B cell (primary cell): ENCODE measurements at regions not wholly inside any gene's neighbourhood (a gene's known extent, or its start where the extent isn't known, plus 50 kb on each side); places are given as distances from the start of the nearest gene placed in this dataset.

Experiments used
- ATAC-seq: fragments of 200-7000 bp; cut with Tn5 transposase; one replicate; pipeline ENCODE4 v1.10.0; 2021; ENCODE audit warnings: low read depth, mild to moderate bottlenecking, moderate number of reproducible peaks, moderate library complexity
- CTCF ChIA-PET: fragments of 350-600 bp; sonication (Branson Sonifier 250); formaldehyde crosslinking; loops from one replicate; lab custom pipeline; 2021; ENCODE audit warnings: antibody characterized with exemption, inconsistent platforms; lab: Charles Lee
- POLR2A ChIA-PET: fragments of 350-600 bp; sonication (Branson Sonifier 250); formaldehyde crosslinking; loops from one replicate; lab custom pipeline; 2021; ENCODE audit warnings: antibody characterized with exemption; lab: Charles Lee
- DNase-seq: peaks from one replicate; pipeline ENCODE4 v3.0.0; 2013
- H2AFZ ChIP-seq: 2 replicates; pipeline ENCODE4 v1.6.1; 2012; ENCODE audit warnings: mild to moderate bottlenecking, low read depth, low read length; ENCODE audit not compliant: insufficient read depth, poor library complexity, severe bottlenecking
- H3K27ac ChIP-seq, 2 donors: 1 replicate in 1 of 2; 2 replicates in 1 of 2; pipeline ENCODE4 v1.5.1; 2012 to 2013; ENCODE audit warnings: low read length in 2 of 2, mild to moderate bottlenecking in 2 of 2, moderate library complexity in 1 of 2
- H3K27me3 ChIP-seq, 4 experiments: fragments of 200-600 bp in 1 of 4; sonication (generic) in 1 of 4; replicated peaks in 1 of 4; 1 replicate in 2 of 4; 2 replicates in 2 of 4; pipeline versions ENCODE4 v1.6.1 to v1.7.0; 2013 to 2016; ENCODE audit warnings: low read length in 3 of 4, mild to moderate bottlenecking in 2 of 4, mixed read lengths in 1 of 4, moderate library complexity in 1 of 4; ENCODE audit not compliant: insufficient read depth in 4 of 4, control insufficient read depth in 3 of 4; ENCODE audit errors: control extremely low read depth in 1 of 4
- H3K36me3 ChIP-seq, 2 experiments: replicated peaks in 1 of 2; 1 replicate in 1 of 2; 2 replicates in 1 of 2; pipeline versions ENCODE4 v1.6.1 to v1.7.1; 2013; ENCODE audit warnings: low read length in 1 of 2; ENCODE audit not compliant: insufficient read depth in 2 of 2, control insufficient read depth in 1 of 2; ENCODE audit errors: control extremely low read depth in 1 of 2, extremely low read depth in 1 of 2
- H3K4me1 ChIP-seq, 2 donors: fragments of 200-600 bp in 1 of 2; sonication (generic) in 1 of 2; 1 replicate in 1 of 2; 2 replicates in 1 of 2; pipeline versions ENCODE4 v1.5.1 to v1.6.1; 2013 to 2017; ENCODE audit warnings: low read length in 2 of 2; ENCODE audit not compliant: control insufficient read depth in 2 of 2, insufficient read depth in 2 of 2
- H3K4me2 ChIP-seq: replicated peaks from 2 replicates; pipeline ENCODE3; 2012; ENCODE audit warnings: mild to moderate bottlenecking, low read depth, low read length; ENCODE audit not compliant: poor library complexity, severe bottlenecking
- H3K4me3 ChIP-seq, 5 experiments: fragments of 200-600 bp in 1 of 5; sonication (generic) in 1 of 5; 1 replicate in 3 of 5; 2 replicates in 2 of 5; pipeline versions ENCODE4 v1.5.1 to v1.7.0; 2011 to 2016; ENCODE audit warnings: low read length in 4 of 5, mild to moderate bottlenecking in 4 of 5, low read depth in 2 of 5, control low read depth in 1 of 5, moderate library complexity in 1 of 5; ENCODE audit not compliant: insufficient read depth in 1 of 5; ENCODE audit errors: control extremely low read depth in 1 of 5, extremely low read depth in 1 of 5
- H3K79me2 ChIP-seq: fragments of 200-600 bp; sonication (generic); one replicate; pipeline ENCODE4 v1.6.0; 2016; ENCODE audit warnings: low read length; ENCODE audit not compliant: control insufficient read depth, insufficient read depth
- H3K9ac ChIP-seq: fragments of 200-600 bp; sonication (generic); 2 replicates; pipeline ENCODE4 v1.6.1; 2017; ENCODE audit warnings: mild to moderate bottlenecking, low read length, moderate library complexity
- H3K9me3 ChIP-seq, 3 donors: one replicate each; pipeline versions ENCODE4 v1.6.1 to v1.7.1; 2013; ENCODE audit warnings: low read length in 2 of 3; ENCODE audit not compliant: control insufficient read depth in 2 of 3, insufficient read depth in 1 of 3; ENCODE audit errors: control extremely low read depth in 1 of 3
- H4K20me1 ChIP-seq: 2 replicates; pipeline ENCODE4 v1.6.0; 2012; ENCODE audit warnings: mild to moderate bottlenecking, low read length; ENCODE audit not compliant: insufficient read depth, control insufficient read depth, poor library complexity, severe bottlenecking
- H3K27ac Mint-ChIP-seq: one replicate; pipeline ENCODE4 v1.8.0; 2021; ENCODE audit warnings: mixed read lengths
- H3K27me3 Mint-ChIP-seq: one replicate; pipeline ENCODE4 v1.8.0; 2021; ENCODE audit warnings: mixed read lengths
- H3K4me1 Mint-ChIP-seq: one replicate; pipeline ENCODE4 v1.8.0; 2021; ENCODE audit warnings: mixed read lengths
- H3K4me3 Mint-ChIP-seq: one replicate; pipeline ENCODE4 v1.8.0; 2021; ENCODE audit warnings: mixed read lengths
- H3K9me3 Mint-ChIP-seq: one replicate; pipeline ENCODE4 v1.8.0; 2022; ENCODE audit warnings: mixed read lengths; ENCODE audit not compliant: insufficient read depth
- CTCF ChIP-seq: fragments of 200-600 bp; IDR thresholded peaks from one replicate; pipeline ENCODE4 v1.8.0; 2022; ENCODE audit warnings: antibody characterized with exemption, mild to moderate bottlenecking
- EZH2 ChIP-seq: IDR thresholded peaks from 2 replicates; pipeline ENCODE4 v1.6.1; 2012; ENCODE audit warnings: borderline replicate concordance, low read depth, mild to moderate bottlenecking, moderate library complexity, low read length; ENCODE audit not compliant: insufficient read depth, poor library complexity, severe bottlenecking
- WGBS: methylation state at CpG from one replicate; pipeline ENCODE4 v1.1.5; 2013; ENCODE audit warnings: missing lambda C conversion rate; ENCODE audit not compliant: insufficient coverage; 5-methylcytosine and 5-hydroxymethylcytosine counted together
- intact Hi-C: fragments of 100-400 bp; cut with micrococcal nuclease; formaldehyde crosslinking; loops from one replicate; pipeline ENCODE4 v1.10.0; 2022

GRCh38 chr21:29228306-29228705 lies 70.4 kb upstream of the BACH1 start:
- Histone ChIP-seq H3K4me3 (no peak overlapping the region), H3K9me3 (no peaks in the 10 kb centered on the region), H3K4me1 (peaks cover 8 to 14% of the 10 kb centered on the region in 2 donors), H3K27ac (no peak overlapping the region), H3K9ac (no peak overlapping the region), H3K79me2 (no peaks in the 10 kb centered on the region), H3K27me3 (no peaks in the 10 kb centered on the region), H3K4me2 (no peak overlapping the region), H3K36me3 (no peaks in the 10 kb centered on the region), H4K20me1 (no peaks in the 10 kb centered on the region), H2AFZ (peak overlapping the region; percentile 13)
- CTCF ChIA-PET: no interaction called here
- H3K27ac Mint-ChIP-seq: no peak overlapping the region
- WGBS: no CpG with 5 or more reads among the region's 2 CpGs
- H3K27me3 Mint-ChIP-seq: no peaks in the 10 kb centered on the region
- TF ChIP-seq CTCF (no peak), EZH2 (no peak)
- intact Hi-C loops: no loop called here
- POLR2A ChIA-PET: no interaction called here
- H3K9me3 Mint-ChIP-seq: no peaks in the 10 kb centered on the region
- DNase-seq (no peak), ATAC-seq (no peak)
- no peak overlapping the region for H3K4me3 Mint-ChIP-seq
- H3K4me1 Mint-ChIP-seq: peaks cover 25% of the 10 kb centered on the region

GRCh38 chr21:29230551-29231261 lies 68.0 kb upstream of the BACH1 start:
- H3K4me3 ChIP-seq: no peak overlapping the region
- TF ChIP-seq EZH2 (no peak), CTCF (no peak)
- no peak overlapping the region for H3K4me2 ChIP-seq
- CTCF ChIA-PET: interaction anchor here (1.3 to 1.4 kb wide), 3 partner anchors 37 to 143 kb away, joined by 3 to 4 read pairs (median 3); no protein-coding TSS in a partner anchor
- intact Hi-C loops: no loop called here
- WGBS: 100% methylated on average over 3 of the region's 3 CpGs
- POLR2A ChIA-PET: interaction anchor here (0.6 to 1.0 kb wide), 2 partner anchors 13 to 69 kb away, joined by 3 to 6 read pairs; no protein-coding TSS in a partner anchor
- H3K9me3 Mint-ChIP-seq: no peaks in the 10 kb centered on the region
- H3K4me1 Mint-ChIP-seq: peaks cover 47% of the 10 kb centered on the region
- no peaks in the 10 kb centered on the region for H4K20me1 ChIP-seq
- H3K36me3 ChIP-seq: no peaks in the 10 kb centered on the region
- peak overlapping the region; percentile 57 for H3K27ac Mint-ChIP-seq
- no peak for ATAC-seq
- no peak overlapping the region for H2AFZ ChIP-seq
- no peaks in the 10 kb centered on the region for H3K79me2 ChIP-seq
- no peaks in the 10 kb centered on the region for H3K9me3 ChIP-seq
- no peak overlapping the region for H3K9ac ChIP-seq
- no peak for DNase-seq
- no peak overlapping the region for H3K4me3 Mint-ChIP-seq
- peaks cover 22 to 29% of the 10 kb centered on the region in 2 donors for H3K4me1 ChIP-seq
- H3K27ac ChIP-seq: no peak overlapping the region
- H3K27me3 Mint-ChIP-seq: no peaks in the 10 kb centered on the region
- H3K27me3 ChIP-seq: no peaks in the 10 kb centered on the region
